Amniotic stem cell (primary cell): ENCODE measurements at regions not wholly inside any gene's neighbourhood (a gene's known extent, or its start where the extent isn't known, plus 50 kb on each side); places are given as distances from the start of the nearest gene placed in this dataset.

Source experiments
- DNase-seq: peaks from one replicate; lab custom pipeline; 2025; lab: John Stamatoyannopoulos, UW

DNA sequence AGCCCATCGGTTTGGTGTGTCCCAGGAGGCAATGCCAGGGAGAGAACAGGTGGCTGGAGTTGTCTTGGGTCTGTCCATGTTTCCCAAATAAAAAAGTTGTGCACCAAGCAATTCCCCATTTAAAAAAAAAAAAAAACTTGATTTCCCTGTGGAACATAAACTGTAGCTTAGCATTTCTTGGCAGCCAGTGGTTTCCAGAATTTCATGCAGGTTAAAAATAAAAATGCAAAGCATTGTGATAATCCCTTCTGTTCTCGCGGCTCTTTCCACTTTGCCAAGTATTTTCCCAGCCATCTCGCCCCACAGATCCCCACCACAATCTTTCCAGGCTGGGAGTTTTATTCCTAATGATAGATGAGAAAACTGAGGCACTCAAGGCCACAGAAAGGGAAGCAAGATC lies 51.4 kb upstream of the MSX1 start:
- no peak for DNase-seq

DNA sequence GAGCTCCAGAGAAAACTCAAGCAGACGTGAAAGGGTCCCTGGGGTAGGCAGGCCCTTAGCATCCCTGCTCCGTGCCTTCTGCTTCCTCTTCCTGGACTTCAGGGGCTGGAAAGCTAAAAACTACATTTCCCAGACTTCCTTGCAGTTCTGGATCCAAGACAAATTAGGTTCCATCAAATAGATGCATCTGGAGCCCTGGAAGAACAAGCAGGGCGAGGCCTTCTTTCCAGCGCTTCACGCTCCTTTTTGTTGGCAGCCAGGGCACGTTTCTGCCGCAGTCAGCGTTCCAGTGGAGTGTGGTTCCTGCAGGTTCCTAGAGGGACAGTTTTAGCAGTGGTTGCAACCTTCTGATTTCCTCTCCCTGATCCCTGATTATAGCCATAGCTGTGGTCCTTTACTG lies 53.6 kb upstream of the MSX1 start:
- DNase-seq = no peak

DNA sequence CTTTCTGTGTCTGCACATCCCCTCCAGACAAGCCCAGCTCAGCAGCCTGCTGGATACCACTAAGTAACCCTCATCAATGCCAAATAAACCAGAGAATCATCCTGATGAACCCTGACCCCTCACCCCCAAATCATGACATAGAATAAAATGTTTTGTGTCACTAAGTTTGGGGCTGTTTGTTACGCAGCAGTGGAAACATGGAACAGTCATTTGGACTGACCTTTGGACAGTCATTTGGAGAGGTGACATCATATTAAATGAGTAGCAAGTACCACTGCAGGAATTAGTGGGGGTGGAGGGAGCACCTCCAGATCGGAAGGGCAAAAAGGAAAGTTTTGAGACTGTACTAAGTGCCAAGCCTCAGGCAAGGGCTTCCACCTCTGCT lies 55.6 kb upstream of the MSX1 start:
- no peak for DNase-seq

DNA sequence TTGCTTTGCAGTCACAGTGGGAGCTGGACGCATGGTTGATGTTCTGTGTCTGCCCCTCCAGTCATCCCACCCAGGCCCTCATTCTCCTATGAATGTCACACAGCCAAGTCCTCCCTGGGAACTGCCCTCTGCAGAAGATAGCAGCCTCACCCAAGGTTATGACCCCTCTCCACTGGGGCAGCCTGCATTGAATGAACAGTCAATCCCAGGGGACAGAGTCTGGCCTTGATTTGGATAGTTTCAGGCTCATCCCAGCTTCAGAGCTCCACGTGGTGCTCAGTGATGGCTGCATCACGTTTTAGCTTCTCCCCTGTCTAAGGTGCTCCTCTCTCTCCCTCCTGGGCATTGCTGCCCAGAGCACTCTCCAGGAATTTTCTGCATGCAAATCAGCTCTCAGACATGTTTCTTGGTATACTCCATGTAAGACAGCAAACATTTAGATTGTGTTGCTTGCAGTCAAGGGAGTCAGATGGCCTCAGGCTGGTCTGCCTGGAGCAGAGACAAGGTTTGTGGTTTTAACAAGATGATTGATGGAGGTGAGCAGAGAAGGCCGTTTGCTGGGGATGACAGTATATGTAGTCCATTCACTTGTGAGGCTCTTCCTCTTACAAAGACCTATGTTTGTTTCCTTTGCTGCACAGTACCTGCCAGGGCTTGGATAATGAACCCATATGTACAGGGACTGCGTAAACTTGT lies 56.1 kb upstream of the MSX1 start:
- no peak for DNase-seq

DNA sequence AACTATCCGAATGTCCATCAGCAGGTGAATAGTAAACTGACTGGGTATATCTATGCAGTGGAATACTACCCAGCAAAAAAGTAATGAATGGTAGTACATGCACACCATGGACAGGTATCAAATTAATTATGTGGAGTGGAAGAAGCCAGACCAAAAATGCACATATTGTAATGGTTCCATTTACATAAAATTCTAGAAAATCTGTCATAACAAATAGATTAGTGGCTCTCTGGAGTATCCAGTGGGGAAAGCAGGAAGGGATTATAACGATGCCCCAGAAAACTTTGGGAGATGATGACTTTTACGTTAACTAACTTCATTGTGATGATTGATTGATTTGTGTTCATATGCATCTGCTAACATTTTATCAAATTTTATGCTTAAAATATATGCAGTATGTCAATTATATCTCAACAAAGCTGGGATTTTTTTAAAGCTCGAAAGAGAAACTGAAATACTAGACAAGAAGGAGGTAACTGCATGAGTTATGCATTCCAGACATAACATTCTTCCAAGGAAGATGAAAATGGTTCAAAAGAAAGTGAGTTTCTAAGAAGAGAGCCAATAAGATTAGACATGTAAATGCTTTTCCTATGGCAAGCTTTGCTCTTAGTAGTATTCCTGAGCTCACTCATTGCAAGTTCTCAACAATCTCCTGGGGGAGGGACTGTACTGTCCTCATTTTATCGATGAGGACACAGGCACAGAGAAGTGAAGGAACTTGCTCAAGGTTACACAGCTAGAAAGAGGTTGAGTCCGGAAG lies 58.6 kb upstream of the MSX1 start:
- DNase-seq = no peak

DNA sequence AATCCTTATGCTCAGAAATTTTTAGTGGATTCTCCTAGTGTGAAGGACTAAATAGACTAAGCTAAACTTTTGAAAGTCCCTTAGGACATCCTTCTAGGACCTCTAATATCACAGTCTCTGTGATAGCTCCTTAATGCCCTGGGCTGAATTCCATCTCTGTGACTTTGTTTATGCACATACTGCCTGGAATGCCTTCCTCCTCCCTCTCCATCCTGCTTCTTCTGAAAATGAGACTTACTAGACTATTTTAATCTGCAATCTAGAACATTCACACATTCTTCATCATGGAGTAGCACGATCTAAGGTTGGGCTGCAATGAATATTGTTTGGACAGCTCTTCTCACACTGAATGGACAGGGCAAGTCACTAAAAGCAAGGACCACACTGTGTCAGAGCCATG lies 65.0 kb upstream of the MSX1 start:
- DNase-seq = no peak

DNA sequence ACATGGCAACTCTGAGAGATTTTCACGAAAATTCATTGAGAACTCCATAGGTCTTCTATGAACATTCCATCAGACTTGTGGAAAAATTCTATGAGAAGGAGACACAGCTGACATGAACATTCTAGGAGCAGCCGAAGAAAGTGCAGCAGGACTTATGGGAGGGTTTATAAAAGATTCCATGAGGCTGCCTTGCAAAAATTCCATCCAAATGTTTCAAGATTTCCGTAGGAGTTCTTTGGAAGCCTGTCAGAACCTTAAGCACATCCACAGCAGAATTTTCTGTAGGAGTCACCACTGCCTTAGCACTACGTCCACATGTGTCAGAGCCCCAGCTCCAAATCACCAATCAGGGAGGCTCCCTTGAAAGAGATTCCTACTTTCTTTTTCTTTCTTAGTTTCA lies 67.0 kb upstream of the MSX1 start:
- DNase-seq = peak; percentile 70

DNA sequence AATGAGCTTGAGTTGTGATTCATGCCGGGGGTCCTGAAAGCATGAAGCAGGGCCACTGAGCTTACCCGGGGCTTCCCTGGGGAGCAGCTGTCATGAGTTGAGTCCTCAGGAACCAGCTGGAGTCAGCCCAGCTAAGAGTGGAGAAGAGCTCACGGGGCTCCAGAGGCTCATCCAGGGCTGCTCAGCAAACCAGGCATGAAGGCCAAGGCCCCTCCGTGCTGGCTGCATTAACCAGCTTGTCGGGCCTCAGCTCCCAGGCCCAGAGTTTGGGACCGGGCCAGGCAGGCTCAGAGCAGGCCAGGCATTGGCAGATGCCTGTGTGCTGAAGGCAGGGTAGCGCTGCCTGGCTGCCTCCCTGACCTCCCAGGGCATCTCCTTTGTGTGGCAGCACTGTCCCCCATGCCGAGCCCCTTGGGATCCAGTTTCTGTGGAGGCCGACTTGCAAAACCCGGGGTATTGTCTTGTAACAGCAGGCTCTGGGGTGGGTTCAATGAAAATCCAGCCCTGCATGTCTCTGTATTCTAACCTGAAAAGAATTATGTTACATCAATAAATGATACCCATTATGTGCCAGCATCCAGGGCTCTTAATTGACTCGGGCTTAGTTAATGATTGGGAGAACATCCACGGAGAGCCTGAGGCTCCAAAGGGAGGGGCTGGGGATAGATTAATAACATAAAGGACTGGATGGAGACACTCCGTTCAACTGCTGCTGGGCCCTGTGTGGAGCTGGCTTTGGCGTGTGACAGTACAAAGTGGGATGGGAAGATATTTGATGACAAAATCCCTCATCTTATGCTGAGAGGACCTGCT lies 68.0 kb upstream of the MSX1 start:
- DNase-seq = no peak

DNA sequence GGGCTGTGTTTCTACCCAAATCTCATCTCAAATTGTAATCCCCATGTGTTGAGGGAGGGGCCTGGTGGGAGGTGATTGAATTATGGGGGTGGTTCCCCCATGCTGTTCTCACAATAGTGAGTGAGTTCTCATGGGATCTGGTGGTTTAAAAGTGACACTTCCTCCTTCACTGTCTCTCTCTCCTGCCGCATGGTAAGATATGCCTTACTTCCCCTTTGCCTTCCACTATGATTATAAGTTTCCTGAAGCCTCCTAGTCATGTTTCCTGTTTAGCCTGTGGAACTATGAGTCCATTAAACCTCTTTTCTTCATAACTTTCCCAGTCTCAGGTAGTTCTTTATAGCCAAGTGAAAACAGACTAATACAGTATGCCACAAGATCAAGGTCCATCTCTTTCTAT lies 70.0 kb upstream of the MSX1 start:
- no peak for DNase-seq

DNA sequence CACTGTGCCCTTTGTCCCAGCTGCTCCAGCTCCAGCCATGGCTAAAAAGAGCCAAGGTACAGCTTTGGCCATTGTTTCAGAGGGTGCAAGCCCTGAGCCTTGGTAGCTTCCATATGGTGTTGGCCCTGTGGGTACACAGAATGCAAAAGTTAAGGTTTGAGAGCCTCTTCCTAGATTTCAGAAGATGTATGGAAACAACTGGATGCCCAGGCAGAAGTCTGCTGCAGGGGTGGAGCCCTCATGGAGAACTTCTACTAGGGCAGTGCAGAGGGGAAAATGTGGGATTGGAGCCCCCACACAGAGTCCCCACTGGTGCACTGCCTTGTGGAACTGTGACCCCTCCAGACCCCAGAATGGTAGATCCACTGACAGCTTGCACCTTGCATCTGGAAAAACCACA lies 70.9 kb upstream of the MSX1 start:
- DNase-seq = no peak

DNA sequence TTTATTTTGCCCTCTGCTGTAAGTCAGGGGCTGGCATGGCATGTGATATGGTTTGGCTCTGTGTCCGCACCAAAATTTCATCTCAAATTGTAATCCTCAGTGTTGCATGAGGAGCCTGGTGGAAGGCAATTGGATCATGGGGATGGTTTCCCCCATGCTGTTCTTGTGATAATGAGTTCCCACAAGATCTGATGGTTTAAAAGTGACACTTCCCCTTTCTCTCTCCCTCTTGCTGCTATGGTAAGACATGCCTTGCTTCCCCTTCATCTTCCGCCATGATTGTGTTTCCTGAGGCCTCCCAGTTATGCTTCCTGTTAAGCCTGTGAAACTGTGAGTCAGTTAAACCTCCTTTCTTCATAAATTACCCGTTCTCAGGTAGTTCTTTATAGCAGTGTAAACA lies 72.0 kb upstream of the MSX1 start:
- DNase-seq = no peak

DNA sequence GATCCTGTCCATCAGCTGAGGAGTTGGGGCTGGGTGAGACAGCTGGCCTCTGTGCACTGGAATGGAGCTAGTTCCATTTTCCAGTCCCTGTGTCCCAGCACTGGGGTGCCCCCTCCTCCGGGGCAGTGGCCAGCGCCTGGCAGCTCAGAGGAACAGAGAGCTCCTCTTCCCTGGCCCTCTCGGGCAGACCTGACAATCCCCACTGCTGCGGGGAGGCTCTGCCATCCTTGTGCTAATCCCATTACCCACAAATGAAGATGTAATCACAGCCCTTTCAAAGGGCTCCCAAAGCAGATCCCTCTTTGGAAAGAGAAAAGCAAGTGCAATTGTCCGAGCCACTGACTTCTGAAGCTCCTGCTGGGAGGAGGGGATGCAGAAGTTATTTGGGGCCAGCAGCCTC lies 75.1 kb upstream of the MSX1 start:
- no peak for DNase-seq

DNA sequence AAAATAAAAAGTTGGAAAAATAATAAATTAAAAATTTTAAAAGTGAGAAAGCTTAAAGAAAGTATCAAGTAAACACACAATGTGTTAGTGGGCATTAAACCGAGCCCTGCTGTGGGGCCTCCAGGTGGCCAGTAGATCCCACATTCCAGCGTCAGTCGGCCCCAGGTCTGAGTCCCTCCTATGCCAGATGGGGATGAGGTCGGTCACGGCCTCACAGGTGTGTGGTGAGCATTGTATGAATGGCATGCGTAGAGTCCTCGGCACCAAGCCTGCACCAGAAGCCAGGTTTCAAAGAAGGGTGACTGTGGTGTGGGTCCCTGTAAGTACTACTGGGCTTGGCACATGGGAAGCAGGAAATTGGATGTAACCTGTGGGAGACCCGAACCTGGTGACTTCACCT lies 75.6 kb upstream of the MSX1 start:
- no peak for DNase-seq

DNA sequence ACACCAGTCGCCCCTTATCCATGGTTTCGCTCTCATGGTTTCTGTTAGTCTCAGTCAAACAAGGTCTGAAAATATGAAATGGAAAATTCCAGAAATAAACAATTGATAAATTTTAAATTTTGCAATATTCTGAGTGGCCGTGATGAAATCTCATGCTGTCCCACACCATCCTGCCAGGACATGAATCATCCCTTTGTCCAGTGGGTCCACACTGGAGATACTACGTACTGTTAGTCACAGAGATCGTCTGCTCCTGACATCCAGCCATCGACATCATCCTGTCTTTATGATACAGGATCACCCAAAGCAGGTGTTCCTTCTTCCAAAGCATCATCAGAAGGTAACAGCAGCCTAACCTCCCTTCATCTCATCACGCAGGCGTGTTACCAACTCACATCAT lies 76.5 kb upstream of the MSX1 start:
- no peak for DNase-seq

DNA sequence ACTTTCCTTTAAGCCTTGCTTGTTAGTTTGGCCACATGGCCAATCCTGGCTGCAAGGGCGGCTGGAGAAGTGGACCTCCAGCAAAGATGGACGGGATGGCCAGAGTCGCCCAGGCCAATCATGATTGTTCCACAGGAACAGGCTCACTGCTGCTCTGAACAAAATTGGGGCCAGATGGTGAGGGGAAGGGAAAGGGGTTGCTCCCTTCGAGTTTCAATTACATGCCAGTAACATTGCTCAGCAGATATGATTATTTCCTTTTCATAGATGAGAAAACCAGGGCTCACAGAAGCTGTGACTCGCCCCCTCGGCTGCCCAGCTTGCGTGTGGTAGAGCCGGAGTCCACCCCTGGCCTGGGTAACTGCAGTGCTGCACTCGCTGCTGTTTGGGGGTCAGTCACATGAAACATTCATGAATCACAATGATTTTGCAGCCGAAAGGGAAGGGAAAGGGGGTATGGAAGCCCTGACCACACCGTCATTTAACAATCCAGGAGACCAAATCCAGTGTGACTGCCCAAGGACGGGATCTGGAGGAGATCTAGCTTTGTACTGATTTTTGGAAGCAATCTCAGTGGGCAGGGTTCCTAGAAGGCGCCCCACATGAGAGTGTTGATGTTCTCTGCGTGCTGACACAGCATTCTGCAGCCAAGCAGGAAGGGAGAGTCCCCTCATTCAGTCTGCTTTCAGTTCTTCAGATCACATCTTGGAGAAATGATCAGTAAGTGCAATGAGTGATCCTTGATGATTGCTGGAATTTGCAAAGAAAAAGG lies 77.3 kb upstream of the MSX1 start:
- DNase-seq = no peak

DNA sequence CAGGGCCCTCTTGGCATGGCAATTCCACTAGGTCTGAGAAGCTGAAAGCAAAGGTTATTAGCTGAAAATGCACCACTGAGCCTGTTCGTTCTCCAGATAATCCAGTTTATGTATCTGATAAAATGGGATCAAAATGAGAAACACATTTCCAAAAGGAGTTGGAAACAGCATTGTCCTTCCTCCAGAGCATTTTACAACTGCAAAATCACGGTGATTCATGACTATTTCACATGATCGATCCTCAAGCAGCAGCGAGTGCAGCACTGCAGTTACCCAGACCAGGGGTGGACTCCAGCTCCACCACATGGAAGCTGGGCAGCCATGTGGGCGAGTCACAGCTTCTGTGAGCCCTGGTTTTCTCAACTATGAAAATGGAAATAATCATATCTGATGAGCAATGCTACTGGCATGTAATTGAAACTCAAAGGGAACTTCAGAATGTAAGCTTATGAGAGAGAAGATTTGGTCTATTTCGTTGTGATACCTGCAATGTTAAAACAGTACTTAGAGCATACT lies 78.7 kb upstream of the MSX1 start:
- DNase-seq = peak; percentile 29

DNA sequence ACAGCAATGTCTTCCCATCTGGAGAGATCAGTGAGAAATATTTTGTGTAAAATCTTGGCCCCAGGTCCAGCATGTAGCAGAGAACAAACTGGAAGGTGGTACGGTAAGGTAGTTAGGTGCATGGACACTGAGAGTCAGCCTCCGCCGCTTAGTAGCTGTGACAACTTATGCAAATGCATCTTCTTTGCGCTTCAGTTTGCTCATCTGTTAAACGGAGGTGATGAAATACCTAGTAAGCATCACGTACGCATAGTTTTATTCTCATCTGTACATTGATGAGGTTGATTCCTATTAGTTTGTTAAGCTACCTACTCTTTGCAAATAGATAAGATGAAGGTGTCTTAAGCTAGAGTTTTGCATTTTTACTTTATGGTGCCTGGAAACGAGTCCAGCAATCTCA lies 80.0 kb upstream of the MSX1 start:
- no peak for DNase-seq

DNA sequence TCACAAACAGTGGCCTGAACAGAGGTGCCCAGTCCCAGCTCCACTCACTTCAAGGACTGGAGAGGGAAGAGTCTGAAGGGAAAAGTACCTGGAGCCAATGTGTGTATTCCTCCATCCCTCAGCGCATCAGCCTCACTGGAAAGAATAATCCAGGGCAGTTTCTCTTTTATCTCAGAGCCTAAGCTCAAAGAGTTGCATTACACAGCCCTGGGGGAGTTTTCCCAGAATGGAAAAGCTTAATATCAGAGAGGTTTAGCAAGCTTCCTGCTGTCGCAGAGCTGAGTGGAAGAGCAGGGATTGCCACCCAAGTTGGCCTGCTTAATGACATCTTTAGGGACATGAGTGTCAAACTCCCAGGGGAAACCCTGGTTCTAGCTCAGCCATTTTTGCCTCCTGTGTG lies 80.4 kb upstream of the MSX1 start:
- no peak for DNase-seq

DNA sequence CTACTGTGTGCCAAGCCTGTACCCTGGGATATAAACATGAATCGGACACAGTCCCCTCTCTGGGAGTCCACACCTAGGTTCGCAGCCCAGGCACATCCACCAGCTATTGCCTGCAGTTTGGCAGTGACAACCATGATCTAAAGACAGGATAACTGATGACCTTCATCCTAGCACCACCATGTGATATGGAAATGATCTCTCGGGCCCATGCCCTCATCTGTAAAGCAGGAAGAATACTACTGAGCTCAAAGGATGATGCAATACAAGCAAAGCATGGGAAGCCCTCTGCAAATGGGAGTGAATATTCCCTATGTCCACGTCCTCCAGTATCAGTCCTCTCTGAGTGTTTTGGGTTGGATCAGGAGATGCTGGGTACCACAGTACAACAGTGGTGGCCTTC lies 80.9 kb upstream of the MSX1 start:
- no peak for DNase-seq

DNA sequence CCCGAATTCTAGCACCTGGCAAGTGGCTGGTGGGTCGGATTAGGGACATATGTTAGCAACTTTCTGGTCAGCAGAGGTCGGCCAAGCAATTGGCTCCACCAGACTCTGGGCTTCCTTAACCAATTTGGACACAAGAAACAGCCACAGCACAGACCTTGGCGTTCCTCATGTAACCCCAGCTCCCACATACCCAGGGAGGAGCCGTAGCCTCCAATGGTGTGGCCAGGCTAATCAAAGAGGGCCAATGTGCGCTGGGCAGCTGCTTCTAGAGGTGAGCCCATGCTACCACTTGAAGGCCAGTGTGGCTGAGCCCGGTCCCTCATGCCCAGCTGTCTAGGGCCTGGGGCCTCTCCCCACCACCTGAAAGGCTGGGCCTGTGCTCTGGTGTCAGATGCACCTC lies 82.5 kb upstream of the MSX1 start:
- no peak for DNase-seq

DNA sequence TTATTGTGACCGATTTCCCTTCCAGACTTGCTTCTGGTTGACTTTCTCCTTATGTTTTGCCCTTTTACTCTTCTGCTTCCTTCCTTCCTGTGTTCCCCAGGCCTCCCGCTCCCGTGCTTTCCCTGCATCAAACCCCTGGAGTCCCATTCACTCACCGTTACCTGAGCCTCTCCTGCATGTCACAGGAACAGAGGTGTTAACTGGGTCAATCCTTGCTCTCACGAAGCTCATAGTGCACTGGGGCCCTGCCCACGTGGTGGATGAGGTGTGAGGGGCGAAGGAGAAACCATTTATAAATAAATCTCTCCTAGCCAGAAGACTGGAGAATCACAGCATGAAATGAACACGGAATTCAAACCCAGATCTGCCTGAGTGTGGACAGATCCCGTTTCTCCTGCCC lies 83.1 kb upstream of the MSX1 start:
- no peak for DNase-seq

DNA sequence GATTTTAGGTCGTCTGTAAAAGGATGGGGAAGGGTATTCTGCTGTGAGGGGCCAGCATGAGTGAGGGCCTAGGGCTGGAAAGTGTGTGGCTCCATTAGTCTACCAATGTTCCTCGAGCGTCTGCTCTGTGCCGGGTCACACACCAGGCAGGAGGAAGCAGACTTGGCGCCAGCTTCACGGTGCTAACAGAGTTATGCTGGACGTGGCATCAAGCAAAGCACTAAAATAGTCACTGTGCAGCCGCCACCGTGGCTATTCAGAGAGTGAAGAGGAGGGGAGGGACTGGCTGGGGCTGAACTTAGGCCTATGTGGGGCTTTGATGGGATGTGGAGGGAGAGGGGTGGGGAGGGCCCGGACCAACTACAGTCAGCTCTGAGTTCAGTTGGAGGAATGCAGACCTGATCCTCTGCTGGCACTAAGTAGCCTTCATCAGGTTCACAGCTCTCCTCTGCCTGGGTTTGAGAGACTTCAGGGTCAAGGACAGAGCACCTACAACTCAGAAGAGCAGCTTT lies 83.9 kb upstream of the MSX1 start:
- DNase-seq = no peak
